Activated gamma-delta T cell (primary cell): ENCODE measurements at regions not wholly inside any gene's neighbourhood (a gene's known extent, or its start where the extent isn't known, plus 50 kb on each side); places are given as distances from the start of the nearest gene placed in this dataset.

Source experiments
- DNase-seq: peaks from one replicate; lab custom pipeline; 2025; lab: John Stamatoyannopoulos, UW

GRCh38 chr5:68587171-68587570 lies 371.6 kb downstream of the PIK3R1 start:
- DNase-seq = no peak

- no peak for DNase-seq
Observed at GRCh38 chr5:68591850-68592249, 376.3 kb downstream of the PIK3R1 start.

GRCh38 chr5:68592351-68592750 lies 376.8 kb downstream of the PIK3R1 start:
- DNase-seq = no peak

GRCh38 chr5:68593211-68593671 lies 377.7 kb downstream of the PIK3R1 start:
- no peak for DNase-seq

GRCh38 chr5:68612972-68613371 lies 397.4 kb downstream of the PIK3R1 start:
- DNase-seq = no peak

GRCh38 chr5:68618501-68618900 lies 402.9 kb downstream of the PIK3R1 start:
- DNase-seq = no peak

- no peak for DNase-seq
Observed at GRCh38 chr5:68627001-68627400, 411.4 kb downstream of the PIK3R1 start.

- no peak for DNase-seq
Observed at GRCh38 chr5:68628082-68628814, 412.7 kb downstream of the PIK3R1 start.

GRCh38 chr5:68630354-68630753 lies 414.8 kb downstream of the PIK3R1 start:
- DNase-seq = no peak

GRCh38 chr5:68631884-68632283 lies 416.3 kb downstream of the PIK3R1 start:
- no peak for DNase-seq

- DNase-seq = no peak
Observed at GRCh38 chr5:68641211-68641610, 425.7 kb downstream of the PIK3R1 start.

- DNase-seq = no peak
Observed at GRCh38 chr5:68643064-68643463, 427.5 kb downstream of the PIK3R1 start.

GRCh38 chr5:68644971-68645370 lies 429.4 kb downstream of the PIK3R1 start:
- DNase-seq = no peak

GRCh38 chr5:68646144-68646543 lies 430.6 kb downstream of the PIK3R1 start:
- no peak for DNase-seq

GRCh38 chr5:68647743-68648142 lies 432.2 kb downstream of the PIK3R1 start:
- DNase-seq = no peak

GRCh38 chr5:68648944-68649857 lies 433.6 kb downstream of the PIK3R1 start:
- DNase-seq = no peak

GRCh38 chr5:68652534-68652965 lies 437.0 kb downstream of the PIK3R1 start:
- DNase-seq = no peak

- no peak for DNase-seq
Observed at GRCh38 chr5:68653471-68653870, 437.9 kb downstream of the PIK3R1 start.

GRCh38 chr5:68657055-68657961 lies 436.5 kb upstream of the SLC30A5 start:
- DNase-seq = no peak

GRCh38 chr5:68658810-68659372 lies 434.9 kb upstream of the SLC30A5 start:
- DNase-seq = no peak

- no peak for DNase-seq
Observed at GRCh38 chr5:68659881-68660280, 433.9 kb upstream of the SLC30A5 start.

- no peak for DNase-seq
Observed at GRCh38 chr5:68661237-68661636, 432.6 kb upstream of the SLC30A5 start.
